Fibroblast of skin of right biceps (primary cell): ENCODE measurements at regions not wholly inside any gene's neighbourhood (a gene's known extent, or its start where the extent isn't known, plus 50 kb on each side); places are given as distances from the start of the nearest gene placed in this dataset.

Source experiments
- DNase-seq: peaks from one replicate; pipeline ENCODE4 v3.0.0-alpha.2; 2013

- DNase-seq: peak; percentile 15
Observed at GRCh38 chr20:39524371-39524911, 562.3 kb downstream of the DHX35 start.

DNA sequence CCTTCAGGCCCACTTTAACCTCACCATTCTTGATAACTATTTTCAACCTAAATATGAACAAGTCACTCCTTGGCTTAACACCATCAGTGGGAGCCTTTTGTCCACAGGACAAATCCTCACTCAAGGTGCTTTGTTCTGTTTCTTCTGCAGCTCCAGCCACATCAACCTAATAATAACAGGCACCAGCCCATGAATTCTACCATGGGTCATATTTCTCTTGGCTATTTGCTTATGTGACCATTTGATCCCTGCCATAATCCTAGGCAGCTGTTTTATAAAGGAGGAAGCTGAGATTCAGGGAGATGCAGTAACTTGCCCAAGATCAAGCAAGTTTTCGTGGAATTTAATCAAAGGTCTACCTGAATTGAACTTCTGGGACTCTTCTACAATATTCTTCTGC, 561.3 kb downstream of the DHX35 start:
- no peak for DNase-seq

DNA sequence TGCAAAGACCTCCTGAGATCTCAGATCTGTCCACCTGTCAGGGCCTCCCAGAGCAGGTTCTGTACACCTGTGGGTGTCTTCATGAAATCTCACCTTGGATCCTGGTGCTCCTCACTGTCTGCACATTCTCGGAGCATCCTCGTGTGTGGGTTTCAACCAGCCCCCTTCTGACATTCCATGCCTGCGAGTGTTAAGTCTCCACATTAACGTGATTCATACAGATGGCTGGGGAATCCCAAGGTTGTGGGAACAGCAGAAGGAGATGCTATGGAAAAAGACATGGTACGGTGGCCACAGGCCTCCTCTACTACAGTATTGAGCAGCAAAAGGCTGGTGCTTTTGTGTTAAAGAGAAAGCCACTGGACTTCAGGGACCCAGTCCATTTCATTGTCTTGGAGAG, 556.5 kb downstream of the DHX35 start:
- DNase-seq: peak; percentile 55

DNA sequence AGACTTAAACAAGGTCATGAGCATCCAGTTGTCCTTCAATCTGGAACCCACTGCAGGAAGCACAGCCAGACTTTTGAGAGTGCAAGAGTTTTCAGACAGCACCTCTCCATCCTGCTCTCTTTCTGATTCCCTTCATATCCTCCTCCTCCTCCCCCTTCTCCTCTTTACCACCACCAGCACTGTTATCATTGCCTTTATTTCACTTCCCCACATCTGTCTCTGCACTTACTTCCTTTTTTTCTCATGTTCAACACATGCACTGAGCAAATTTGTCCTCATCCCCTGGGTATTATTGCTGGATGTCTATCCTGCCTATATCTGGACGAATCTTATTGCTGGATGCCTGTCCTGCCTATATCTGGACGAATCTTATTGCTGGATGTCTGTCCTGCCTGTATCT, 554.8 kb downstream of the DHX35 start:
- no peak for DNase-seq

- peak; percentile 47 for DNase-seq
Observed at GRCh38 chr20:39504710-39505094, 542.6 kb downstream of the DHX35 start.

- DNase-seq: peak; percentile 67
Observed at GRCh38 chr20:39503902-39504709, 542.0 kb downstream of the DHX35 start.

- DNase-seq: no peak
Observed at GRCh38 chr20:39492223-39492797, 530.2 kb downstream of the DHX35 start.

DNA sequence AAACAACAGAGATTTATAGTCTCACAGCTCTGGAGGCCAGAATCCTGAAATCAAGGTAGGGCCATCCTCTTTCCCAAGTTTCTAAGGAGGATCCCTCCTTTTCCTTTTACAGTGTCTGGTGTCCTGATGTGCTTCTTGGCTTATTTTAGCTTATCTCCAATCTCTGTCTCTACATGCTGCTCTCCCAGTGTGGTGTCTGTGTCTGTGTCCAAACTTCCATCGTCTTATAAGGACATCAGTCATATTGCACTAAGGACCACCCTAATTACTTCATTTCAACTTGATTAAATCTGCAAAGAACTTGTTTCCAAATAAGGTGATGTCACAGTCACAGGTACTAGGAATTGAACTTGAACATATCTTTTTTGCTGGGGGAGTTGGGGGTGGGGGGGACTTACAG, 529.6 kb downstream of the DHX35 start:
- DNase-seq: no peak

DNA sequence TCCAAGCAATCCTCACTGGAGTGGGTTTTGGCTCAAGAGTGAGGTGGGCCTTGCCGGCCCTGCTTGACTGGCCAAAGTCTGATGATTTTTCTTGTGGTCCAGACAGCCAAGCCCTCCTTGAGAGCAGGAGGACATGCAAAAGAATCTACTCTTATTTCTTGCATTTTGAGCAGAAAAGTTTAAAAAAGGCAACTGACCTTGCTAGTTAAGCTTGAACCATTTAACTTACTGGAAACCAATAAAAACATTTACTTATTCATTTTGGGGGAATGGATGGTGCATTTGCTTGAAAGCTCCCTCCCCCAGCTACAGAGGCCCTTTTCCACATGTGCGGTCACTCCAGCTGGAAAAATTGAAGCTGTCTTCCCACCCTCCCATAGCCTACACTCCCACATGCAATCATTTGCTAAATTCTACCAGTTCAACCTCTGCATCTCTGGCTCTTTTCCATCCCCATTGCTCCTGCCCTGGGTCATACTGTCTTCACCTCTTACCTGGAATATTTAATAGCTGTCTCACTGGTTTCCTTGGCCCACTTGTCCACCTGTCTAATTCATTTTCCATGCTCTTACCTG, 527.9 kb downstream of the DHX35 start:
- no peak for DNase-seq

DNA sequence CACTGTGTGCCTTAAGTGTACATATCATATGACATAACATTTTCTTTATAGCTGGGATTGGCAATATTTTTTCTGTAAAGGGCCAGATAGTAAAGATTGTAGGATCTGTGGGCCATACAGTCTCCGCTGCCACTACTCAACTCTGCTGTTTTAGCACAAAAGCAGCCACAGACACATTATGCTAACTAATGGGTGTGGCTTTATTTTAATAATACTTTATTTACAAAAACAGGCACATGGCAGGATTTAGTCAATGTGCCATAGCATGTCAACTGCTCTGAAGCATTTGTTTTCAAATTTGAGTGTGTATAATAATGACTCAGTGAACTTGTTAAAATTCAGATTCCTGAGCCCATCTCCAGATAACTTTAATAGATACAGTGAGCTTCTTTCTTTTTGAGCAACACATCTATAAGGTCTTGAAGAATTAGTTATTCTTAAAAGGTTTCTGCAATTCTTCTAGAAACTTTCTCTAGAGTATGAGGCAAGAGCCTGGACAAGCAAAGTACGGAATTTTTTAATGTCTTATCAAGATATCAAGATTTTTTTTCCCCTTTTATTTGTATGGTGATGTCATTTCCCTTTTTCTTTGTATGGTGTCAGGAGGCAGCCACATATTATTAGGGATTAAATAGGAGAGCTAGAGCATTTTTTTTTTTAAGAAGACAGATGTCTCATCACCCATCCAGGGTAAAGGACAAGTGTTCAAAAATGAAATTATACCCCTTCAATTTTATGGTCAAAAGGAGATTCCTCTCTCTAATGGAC, 518.3 kb downstream of the DHX35 start:
- no peak for DNase-seq

DNA sequence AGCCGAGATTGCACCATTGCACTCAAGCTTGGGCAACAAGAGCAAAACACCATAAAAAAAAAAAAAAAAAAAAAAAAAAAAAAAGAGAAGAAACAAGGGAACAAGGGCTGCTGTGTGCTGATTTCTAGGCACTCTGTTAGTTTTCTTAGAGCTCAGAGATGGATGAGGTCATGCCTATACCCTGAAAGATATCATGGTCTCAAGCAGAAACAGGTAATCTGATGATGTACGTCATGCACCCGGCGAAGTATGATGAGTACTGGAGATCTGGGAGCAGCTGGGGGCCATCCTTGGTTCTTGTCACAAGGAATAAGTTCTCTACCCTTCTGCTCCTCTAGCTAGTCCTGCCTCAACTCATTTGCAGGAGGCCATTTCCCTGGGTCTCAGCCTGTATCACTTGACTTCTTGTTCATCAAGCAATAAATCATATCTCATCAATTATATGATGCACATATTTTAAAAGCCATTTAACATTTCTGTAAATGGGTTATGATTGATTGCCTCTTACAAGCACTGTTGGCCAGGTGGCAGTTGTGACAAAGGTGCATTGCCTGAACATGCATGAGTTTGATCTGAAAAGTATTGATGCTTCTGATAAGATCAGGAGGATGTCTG, 517.2 kb downstream of the DHX35 start:
- no peak for DNase-seq

- no peak for DNase-seq
Observed at GRCh38 chr20:39474879-39475278, 512.7 kb downstream of the DHX35 start.

DNA sequence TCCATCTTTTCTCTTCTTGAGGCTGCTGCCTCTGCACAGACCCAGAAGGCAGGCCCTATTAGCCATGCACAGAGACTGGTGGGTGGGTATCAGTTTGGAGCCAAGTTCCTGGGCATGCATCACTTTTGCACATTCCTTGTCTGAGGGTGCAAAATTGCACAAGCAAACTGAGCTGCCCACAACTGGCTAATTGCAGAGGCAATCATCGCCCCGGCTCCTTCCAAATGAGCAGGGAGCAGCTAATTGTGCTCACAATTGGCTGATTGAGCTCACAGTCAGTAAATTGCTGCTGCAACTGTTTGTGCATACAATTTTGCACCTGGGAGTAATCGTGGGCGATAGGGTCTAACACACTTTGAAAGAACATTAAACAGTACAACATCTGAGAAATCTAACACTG, 511.4 kb downstream of the DHX35 start:
- no peak for DNase-seq

- DNase-seq: no peak
Observed at GRCh38 chr20:39468703-39469102, 506.6 kb downstream of the DHX35 start.

DNA sequence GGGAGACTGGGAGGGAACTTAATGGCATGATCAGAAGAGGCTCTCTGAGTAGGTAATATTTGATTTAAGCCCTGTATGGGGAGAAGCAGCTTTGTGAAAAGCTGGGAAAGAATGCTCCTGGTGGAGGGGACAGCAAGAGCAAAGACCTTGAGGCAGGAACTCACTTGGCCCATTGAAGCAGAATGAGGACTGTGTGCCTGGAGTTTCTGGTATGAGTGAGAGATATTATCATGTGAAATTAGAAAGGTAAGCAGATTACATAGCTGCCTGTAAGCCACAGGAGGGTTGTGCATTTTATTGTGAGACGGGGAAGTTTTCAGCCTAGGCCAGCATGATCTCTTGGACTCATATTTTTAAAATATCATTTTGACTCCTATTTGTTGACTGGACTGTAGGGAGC, 502.1 kb downstream of the DHX35 start:
- no peak for DNase-seq

GRCh38 chr20:39462416-39462945, 500.3 kb downstream of the DHX35 start:
- no peak for DNase-seq

DNA sequence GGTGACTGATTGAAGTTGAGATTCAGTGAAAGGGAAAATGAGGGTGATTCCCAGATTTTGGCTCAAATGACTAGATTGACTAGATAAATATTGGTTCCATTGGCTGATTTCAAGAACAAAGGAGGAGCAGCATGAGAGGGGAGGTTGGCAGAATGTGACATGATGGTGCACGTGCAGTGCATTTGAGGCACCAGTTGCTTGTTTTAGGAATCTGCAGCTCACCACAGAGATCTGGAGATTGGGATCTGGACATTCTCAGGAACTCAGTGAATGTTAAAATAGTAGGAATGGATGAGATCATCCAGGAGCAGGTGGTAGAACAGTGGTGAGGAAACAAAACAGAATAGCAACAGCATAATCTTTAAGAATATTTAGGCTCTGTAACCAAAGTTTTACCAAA, 496.3 kb downstream of the DHX35 start:
- DNase-seq: no peak

- DNase-seq: no peak
Observed at GRCh38 chr20:39453890-39454289, 491.7 kb downstream of the DHX35 start.

DNA sequence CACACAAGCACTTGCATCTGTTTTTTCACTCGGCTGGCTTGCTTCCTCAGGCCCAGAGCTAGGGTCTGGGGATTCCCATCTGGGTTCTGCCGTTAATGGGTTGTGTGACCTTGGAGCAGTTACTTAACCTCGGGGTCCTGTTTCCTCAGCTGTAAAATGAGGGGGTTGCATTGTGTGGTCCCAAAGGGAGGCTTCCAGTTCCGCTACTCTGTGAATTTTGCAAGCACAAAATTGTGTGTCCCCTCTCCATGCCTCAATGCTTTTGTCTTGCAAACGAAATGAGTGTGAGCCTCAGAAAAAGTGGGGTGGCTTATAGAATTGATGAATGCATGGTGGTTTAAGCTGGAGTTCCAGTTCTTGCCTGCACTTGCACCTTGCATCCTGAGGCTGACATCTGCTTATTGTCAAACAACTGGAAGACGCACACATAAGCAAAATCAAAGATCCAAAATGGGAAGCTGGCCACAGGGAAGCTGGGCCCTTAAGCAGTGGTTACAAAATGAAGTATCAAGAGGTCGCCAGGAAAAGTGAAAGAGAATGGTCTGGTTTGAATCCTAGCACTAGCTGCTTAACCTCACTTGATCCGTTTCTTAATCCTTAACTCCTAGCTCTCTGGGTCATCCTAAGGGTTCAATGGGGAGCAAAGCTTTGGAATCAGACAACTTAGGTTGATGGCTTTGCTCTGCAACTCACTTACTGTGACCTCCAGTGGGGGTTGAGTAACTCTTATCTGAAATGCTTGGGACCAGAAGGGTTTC, 490.6 kb downstream of the DHX35 start:
- no peak for DNase-seq

GRCh38 chr20:39451386-39451785, 489.2 kb downstream of the DHX35 start:
- DNase-seq: no peak

- DNase-seq: no peak
Observed at GRCh38 chr20:39446397-39446796, 484.3 kb downstream of the DHX35 start.

DNA sequence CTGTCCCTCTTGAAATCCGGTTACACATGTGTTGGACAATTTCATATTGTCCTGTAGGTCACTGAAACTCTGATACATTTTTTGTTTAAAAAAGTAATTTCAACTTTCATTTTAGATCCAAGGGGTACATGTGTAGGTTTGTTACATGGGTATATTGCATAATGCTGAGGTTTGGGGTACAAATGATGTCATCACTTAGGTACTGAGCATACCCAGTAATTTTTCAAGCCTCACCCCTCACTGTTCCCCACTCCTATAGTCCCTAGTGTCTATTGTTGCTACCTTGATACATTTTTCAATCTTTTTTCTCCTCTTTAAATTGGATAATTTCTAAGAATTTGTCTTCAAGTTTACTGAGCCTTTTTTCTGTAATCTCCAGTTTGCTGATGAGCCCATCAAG, 483.0 kb downstream of the DHX35 start:
- DNase-seq: no peak
